ENCODE measurements at regions not wholly inside any gene's neighbourhood (a gene's known extent, or its start where the extent isn't known, plus 50 kb on each side); places are given as distances from the start of the nearest gene placed in this dataset.

DNA sequence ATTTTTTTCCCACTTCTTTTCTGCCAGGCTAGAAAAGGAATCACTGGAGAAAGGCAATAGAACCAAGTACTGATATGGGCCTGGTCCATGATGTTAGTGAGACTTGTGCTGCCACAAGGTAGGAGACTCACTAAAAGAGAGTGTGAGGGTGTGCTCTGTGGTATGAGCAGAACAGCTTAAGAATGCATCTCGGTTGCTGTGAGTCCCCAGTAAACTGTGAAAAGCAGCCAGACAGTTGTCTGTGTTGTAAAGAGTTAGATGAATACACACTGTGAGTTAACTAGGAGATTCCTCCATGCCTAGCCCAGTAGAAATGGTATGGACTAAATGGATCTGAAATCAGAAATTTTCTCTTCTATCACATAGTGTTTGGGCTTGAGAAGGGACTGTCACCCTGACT is 1177.3 kb upstream of the MIR17HG start:
- TF ChIP-seq CTCF (IDR thresholded peaks at IDR 0.05) (no peak), EZH2 (IDR thresholded peaks at IDR 0.05) (no peak)

Data from neural progenitor cell (in vitro differentiated cells).